ENCODE measurements at regions not wholly inside any gene's neighbourhood (a gene's known extent, or its start where the extent isn't known, plus 50 kb on each side); places are given as distances from the start of the nearest gene placed in this dataset.

GRCh38 chr7:32143301-32143700 is 73.1 kb upstream of the PDE1C start:
- DNase-seq (ENCODE audit: low spot score) = no peak

- DNase-seq (ENCODE audit: low spot score) = no peak
Observed at GRCh38 chr7:32142649-32143048, 72.4 kb upstream of the PDE1C start.

- no peak for DNase-seq (ENCODE audit: low spot score)
Observed at GRCh38 chr7:32140210-32140939, 70.2 kb upstream of the PDE1C start.

- no peak for DNase-seq (ENCODE audit: low spot score)
Observed at GRCh38 chr7:32137059-32137458, 66.9 kb upstream of the PDE1C start.

GRCh38 chr7:32131091-32131490 is 60.9 kb upstream of the PDE1C start:
- DNase-seq (ENCODE audit: low spot score) = no peak

- no peak for DNase-seq (ENCODE audit: low spot score)
Observed at GRCh38 chr7:32126843-32127242, 56.6 kb upstream of the PDE1C start.
